ENCODE measurements at regions not wholly inside any gene's neighbourhood (a gene's known extent, or its start where the extent isn't known, plus 50 kb on each side); places are given as distances from the start of the nearest gene placed in this dataset.

DNA sequence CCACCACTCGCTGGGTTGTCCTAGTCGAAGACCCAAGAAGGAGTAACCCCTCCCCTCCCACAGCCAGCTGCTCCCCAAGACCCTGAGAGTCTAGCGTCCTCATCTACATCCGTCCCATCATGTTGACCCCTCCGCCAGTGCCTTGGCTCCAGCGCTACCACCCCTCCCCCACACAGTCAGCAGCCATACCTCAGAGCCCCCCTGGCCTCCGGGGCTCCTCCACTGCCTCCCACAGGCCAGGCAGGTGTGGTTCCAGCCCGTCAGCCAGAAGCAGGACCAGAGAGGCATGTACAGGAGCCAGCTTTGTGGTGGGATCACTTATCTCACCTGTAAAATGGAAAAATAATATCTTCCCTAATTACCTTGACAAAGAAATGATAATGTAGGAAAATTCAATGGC is 51.5 kb upstream of the PHF21B start:
- CTCF ChIA-PET (ENCODE audit: low intra/inter-chr PET ratio), result no interaction called here
- H4K20me1 ChIP-seq (replicated peaks; ENCODE audit: control insufficient read depth, insufficient read depth, low read length), result no peaks in the 10 kb centered on the region
- in situ Hi-C loops (cut with MboI), result no loop called here
- no peak overlapping the region for H3K4me3 ChIP-seq
- H3K9me1 ChIP-seq (ENCODE audit: control insufficient read depth, insufficient read depth, low read length), result no peaks in the 10 kb centered on the region
- H3K36me3 ChIP-seq (ENCODE audit: control insufficient read depth, insufficient read depth, low read length), result no peaks in the 10 kb centered on the region
- no peak overlapping the region for H3K4me2 ChIP-seq (ENCODE audit: insufficient read depth, low read length)
- ATAC-seq (no peak), FAIRE-seq (no peak), DNase-seq (ENCODE audit: extremely low read depth in 1 of 4, low spot score in 3 of 4) (no peak)
- TF ChIP-seq U2AF2 (optimal IDR thresholded peaks at IDR 0.05; ENCODE audit: low read depth, low read length) (no peak), RAD51 (IDR thresholded peaks at IDR 0.05; ENCODE audit: borderline replicate concordance, low read depth) (no peak), ZNF140 (CRISPR knock-in tag; IDR thresholded peaks at IDR 0.05) (no peak), GTF2F1 (IDR thresholded peaks at IDR 0.05; ENCODE audit: low read depth, low read length) (no peak), ZNF24 (IDR thresholded peaks at IDR 0.05) (no peak), ETV1 (tag; conservative IDR thresholded peaks at IDR 0.05; ENCODE audit: low read depth) (no peak), ZNF584 (CRISPR knock-in tag; IDR thresholded peaks at IDR 0.05; ENCODE audit: low read depth) (no peak), ATF6 (CRISPR knock-in tag; IDR thresholded peaks at IDR 0.05) (no peak), PHB (CRISPR knock-in tag; IDR thresholded peaks at IDR 0.05) (no peak)
- TF ChIP-seq, protein P1, sequence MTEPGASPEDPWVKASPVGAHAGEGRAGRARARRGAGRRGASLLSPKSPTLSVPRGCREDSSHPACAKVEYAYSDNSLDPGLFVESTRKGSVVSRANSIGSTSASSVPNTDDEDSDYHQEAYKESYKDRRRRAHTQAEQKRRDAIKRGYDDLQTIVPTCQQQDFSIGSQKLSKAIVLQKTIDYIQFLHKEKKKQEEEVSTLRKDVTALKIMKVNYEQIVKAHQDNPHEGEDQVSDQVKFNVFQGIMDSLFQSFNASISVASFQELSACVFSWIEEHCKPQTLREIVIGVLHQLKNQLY (CRISPR knock-in tag; conservative IDR thresholded peaks at IDR 0.05), result no peak
- H3K4me1 ChIP-seq (replicated peaks in 1 of 2; ENCODE audit: control insufficient read depth in 2 of 2, insufficient read depth in 2 of 2, low read length in 2 of 2), result no peaks in the 10 kb centered on the region; a peak in 2 of 5 replicates
- H3K27me3 ChIP-seq (ENCODE audit: control insufficient read depth in 2 of 2, insufficient read depth in 2 of 2, low read length in 2 of 2), result peaks cover 2 to 19% of the 10 kb centered on the region in 2 experiments; a peak in 4 of 5 replicates
- intact Hi-C loops (cut with micrococcal nuclease), result no loop called here
- 3% methylated on average over 6 of the region's 8 CpGs for WGBS (ENCODE audit: insufficient coverage, low coverage, missing lambda C conversion rate)
- no peaks in the 10 kb centered on the region for H3K79me2 ChIP-seq (ENCODE audit: control insufficient read depth, insufficient read depth, low read length)
- BruUV-seq (replicated peaks), result no TSS peak
- POLR2A ChIA-PET, result no interaction called here
- H3K9ac ChIP-seq (ENCODE audit: insufficient read depth in 1 of 2, low read depth in 2 of 2, low read length in 2 of 2), result no peak overlapping the region
- H2AFZ ChIP-seq (ENCODE audit: low read depth, low read length), result no peak overlapping the region
- H3K9me3 ChIP-seq (replicated peaks; ENCODE audit: control insufficient read depth, insufficient read depth, low read depth, low read length), result no peaks in the 10 kb centered on the region
- H3K27ac ChIP-seq (ENCODE audit: extremely low read depth, low read depth, low read length), result no peak overlapping the region
